SK-N-SH treated with all-trans-retinoic acid at 6 μM for 48 hours (cell line): ENCODE measurements at regions not wholly inside any gene's neighbourhood (a gene's known extent, or its start where the extent isn't known, plus 50 kb on each side); places are given as distances from the start of the nearest gene placed in this dataset.
"Not testable (repeated sequence)": the region's sequence is repeated elsewhere in the genome, so short reads cannot be mapped to it uniquely, and the experiment has no call there.

Source experiments
- ATAC-seq: fragments of 200-7000 bp; cut with Tn5 transposase; 3 replicates; pipeline ENCODE4 v1.9.1; 2020; ENCODE audit warnings: mild to moderate bottlenecking, moderate library complexity
- ARNTL ChIP-seq: fragments of 450-650 bp; formaldehyde crosslinking; IDR thresholded peaks from 2 replicates; pipeline ENCODE4 v1.5.0; 2020; ENCODE audit warnings: low read depth, mild to moderate bottlenecking, moderate library complexity, borderline replicate concordance
- BACH2 ChIP-seq: fragments of 250-450 bp; sonication (Bioruptor Pico); IDR thresholded peaks from 2 replicates; pipeline ENCODE4 v1.9.0; 2021; ENCODE audit warnings: mild to moderate bottlenecking, borderline replicate concordance
- CREB5 ChIP-seq: fragments of 250-450 bp; sonication (Bioruptor Pico); IDR thresholded peaks from 2 replicates; pipeline ENCODE4 v1.5.1; 2020; ENCODE audit warnings: low read depth, mild to moderate bottlenecking, moderate library complexity
- CSDC2 ChIP-seq: fragments of 250-450 bp; sonication (Bioruptor Pico); IDR thresholded peaks from 2 replicates; pipeline ENCODE4 v1.5.0; 2020; ENCODE audit warnings: mild to moderate bottlenecking, moderate library complexity
- CSRNP3 ChIP-seq: fragments of 250-450 bp; sonication (Bioruptor Pico); IDR thresholded peaks from 2 replicates; pipeline ENCODE4 v1.5.1; 2021; ENCODE audit warnings: mild to moderate bottlenecking, moderate library complexity
- ESRRG ChIP-seq: fragments of 250-450 bp; sonication (Bioruptor Pico); IDR thresholded peaks from 2 replicates; pipeline ENCODE4 v1.6.1; 2021; ENCODE audit warnings: mild to moderate bottlenecking
- GLIS3 ChIP-seq: fragments of 250-450 bp; sonication (Bioruptor Pico); IDR thresholded peaks from 2 replicates; pipeline ENCODE4 v1.5.0; 2020; ENCODE audit warnings: mild to moderate bottlenecking, moderate library complexity
- ISL1 ChIP-seq: fragments of 250-450 bp; sonication (Bioruptor Pico); IDR thresholded peaks from 2 replicates; pipeline ENCODE4 v2.1.2; 2022; ENCODE audit warnings: mild to moderate bottlenecking, moderate library complexity
- OSR1 ChIP-seq: fragments of 250-450 bp; sonication (Bioruptor Pico); IDR thresholded peaks from 2 replicates; pipeline ENCODE4 v1.8.0; 2022; ENCODE audit warnings: moderate library complexity, mild to moderate bottlenecking, inconsistent platforms
- PATZ1 ChIP-seq: fragments of 250-450 bp; sonication (Bioruptor Pico); IDR thresholded peaks from 2 replicates; pipeline ENCODE4 v1.8.0; 2020; ENCODE audit warnings: mild to moderate bottlenecking, moderate library complexity, borderline replicate concordance
- POU6F1 ChIP-seq: fragments of 250-450 bp; sonication (Bioruptor Pico); IDR thresholded peaks from 2 replicates; pipeline ENCODE4 v1.8.0; 2021; ENCODE audit warnings: low read depth, mild to moderate bottlenecking, moderate library complexity, borderline replicate concordance
- PPARA ChIP-seq: fragments of 250-450 bp; sonication (Bioruptor Pico); IDR thresholded peaks from 2 replicates; pipeline ENCODE4 v1.5.0; 2020; ENCODE audit warnings: mild to moderate bottlenecking, borderline replicate concordance
- RARB ChIP-seq: fragments of 250-450 bp; sonication (Bioruptor Pico); IDR thresholded peaks from 2 replicates; pipeline ENCODE4 v1.8.0; 2021; ENCODE audit warnings: mild to moderate bottlenecking, moderate library complexity
- SNAI2 ChIP-seq: fragments of 250-450 bp; sonication (Bioruptor Pico); IDR thresholded peaks from 2 replicates; pipeline ENCODE4 v1.5.0; 2020; ENCODE audit warnings: mild to moderate bottlenecking, moderate library complexity
- TCF4 ChIP-seq: fragments of 250-450 bp; sonication (Bioruptor Pico); IDR thresholded peaks from 2 replicates; pipeline ENCODE4 v1.8.0; 2021; ENCODE audit warnings: mild to moderate bottlenecking, moderate library complexity, borderline replicate concordance
- TOX ChIP-seq: fragments of 250-450 bp; sonication (Bioruptor Pico); IDR thresholded peaks from 2 replicates; pipeline ENCODE4 v1.8.0; 2021; ENCODE audit warnings: mild to moderate bottlenecking, moderate library complexity, borderline replicate concordance
- TSHZ2 ChIP-seq: fragments of 250-450 bp; sonication (Bioruptor Pico); IDR thresholded peaks from 2 replicates; pipeline ENCODE4 v1.5.0; 2020; ENCODE audit warnings: mild to moderate bottlenecking, moderate library complexity
- ZC3H10 ChIP-seq: fragments of 250-450 bp; sonication (Bioruptor Pico); IDR thresholded peaks from 2 replicates; pipeline ENCODE4 v1.5.1; 2021; ENCODE audit warnings: mild to moderate bottlenecking, moderate library complexity
- ZFP3 ChIP-seq: fragments of 250-450 bp; sonication (Bioruptor Pico); IDR thresholded peaks from 2 replicates; pipeline ENCODE4 v1.5.0; 2020; ENCODE audit warnings: mild to moderate bottlenecking, moderate library complexity
- ZNF565 ChIP-seq: fragments of 450-650 bp; formaldehyde crosslinking; conservative IDR thresholded peaks from 2 replicates; pipeline ENCODE4 v1.5.0; 2020; ENCODE audit warnings: low read depth, mild to moderate bottlenecking, moderate library complexity
- ZNF70 ChIP-seq: fragments of 450-650 bp; formaldehyde crosslinking; IDR thresholded peaks from 2 replicates; pipeline ENCODE4 v1.5.0; 2020; ENCODE audit warnings: mild to moderate bottlenecking, moderate library complexity
- ZNF8 ChIP-seq: fragments of 450-650 bp; formaldehyde crosslinking; IDR thresholded peaks from 2 replicates; pipeline ENCODE4 v1.5.0; 2020; ENCODE audit warnings: mild to moderate bottlenecking, moderate library complexity

GRCh38 chr10:118960157-118961090 lies 69.1 kb upstream of the NANOS1 start:
- ATAC-seq, result no peak
- TF ChIP-seq ZNF8 (CRISPR knock-in tag) (no peak), POU6F1 (CRISPR knock-in tag) (no peak), GLIS3 (CRISPR knock-in tag) (no peak), TCF4 (no peak), ZNF70 (CRISPR knock-in tag) (no peak), ZFP3 (no peak), ZNF565 (CRISPR knock-in tag) (no peak), CREB5 (CRISPR knock-in tag) (no peak), PPARA (CRISPR knock-in tag) (no peak), ESRRG (CRISPR knock-in tag) (no peak), CSRNP3 (no peak), ISL1 (CRISPR knock-in tag) (no peak), ZC3H10 (CRISPR knock-in tag) (no peak), BACH2 (CRISPR knock-in tag) (no peak), ARNTL (CRISPR knock-in tag) (no peak), TOX (CRISPR knock-in tag) (no peak), CSDC2 (no peak), OSR1 (CRISPR knock-in tag) (no peak), PATZ1 (CRISPR knock-in tag) (no peak), SNAI2 (no peak)

GRCh38 chr10:118961436-118961835 lies 68.1 kb upstream of the NANOS1 start:
- TF ChIP-seq ZNF8 (CRISPR knock-in tag) (no peak), TCF4 (no peak), POU6F1 (CRISPR knock-in tag) (no peak), ZNF70 (CRISPR knock-in tag) (no peak), ARNTL (CRISPR knock-in tag) (no peak), ZFP3 (no peak), ZC3H10 (CRISPR knock-in tag) (no peak), TSHZ2 (CRISPR knock-in tag) (no peak), CSRNP3 (no peak), OSR1 (CRISPR knock-in tag) (no peak), BACH2 (CRISPR knock-in tag) (no peak), RARB (no peak), ZNF565 (CRISPR knock-in tag) (no peak), CREB5 (CRISPR knock-in tag) (no peak)
- ATAC-seq, result no peak

- not testable (repeated sequence) for ATAC-seq
Measured at GRCh38 chr10:118962331-118962868, 67.1 kb upstream of the NANOS1 start.
